Right lobe of liver (tissue), 4 donors: ENCODE measurements at regions not wholly inside any gene's neighbourhood (a gene's known extent, or its start where the extent isn't known, plus 50 kb on each side); places are given as distances from the start of the nearest gene placed in this dataset.

Source experiments
- POLR2A ChIP-seq: fragments of 450-650 bp; IDR thresholded peaks from one replicate; pipeline ENCODE4 v1.6.1; 2017; ENCODE audit warnings: antibody characterized with exemption, mild to moderate bottlenecking
- TF ChIP-seq, protein P1 (sequence below), 4 donors: fragments of 200-600 bp in 3 of 4; fragments of 450-650 bp in 1 of 4; IDR thresholded peaks; one replicate each; pipeline versions ENCODE4 v1.5.1 to v1.8.0; 2016 to 2022; ENCODE audit warnings: antibody characterized with exemption in 4 of 4, mild to moderate bottlenecking in 2 of 4
- donor health status: DM: no; HTN: no; CAD: no.
- donor health status: DM: no; HTN: no; CAD: no.
- donor health status: DM: no; HTN: yes; CAD: no.

DNA sequence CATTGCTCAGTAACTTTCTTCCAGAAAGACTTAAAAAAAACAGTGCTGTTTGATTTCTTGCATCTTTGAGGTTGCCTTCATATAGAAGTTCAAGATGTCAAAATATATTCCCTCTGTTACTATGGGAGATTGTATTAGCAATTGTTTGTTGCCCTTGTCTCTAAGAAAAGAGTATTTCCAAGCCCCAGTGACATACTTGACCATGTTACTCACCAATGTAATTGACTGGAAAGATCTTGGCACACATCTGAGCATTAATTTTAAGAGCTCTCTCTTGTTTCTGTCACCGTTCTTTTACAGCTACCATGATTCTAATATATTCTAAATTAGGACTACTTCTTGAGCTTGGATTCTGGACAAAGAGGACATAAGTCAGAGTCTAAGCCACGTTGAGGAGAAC, 902.7 kb upstream of the EPHA5 start:
- TF ChIP-seq, protein P1, sequence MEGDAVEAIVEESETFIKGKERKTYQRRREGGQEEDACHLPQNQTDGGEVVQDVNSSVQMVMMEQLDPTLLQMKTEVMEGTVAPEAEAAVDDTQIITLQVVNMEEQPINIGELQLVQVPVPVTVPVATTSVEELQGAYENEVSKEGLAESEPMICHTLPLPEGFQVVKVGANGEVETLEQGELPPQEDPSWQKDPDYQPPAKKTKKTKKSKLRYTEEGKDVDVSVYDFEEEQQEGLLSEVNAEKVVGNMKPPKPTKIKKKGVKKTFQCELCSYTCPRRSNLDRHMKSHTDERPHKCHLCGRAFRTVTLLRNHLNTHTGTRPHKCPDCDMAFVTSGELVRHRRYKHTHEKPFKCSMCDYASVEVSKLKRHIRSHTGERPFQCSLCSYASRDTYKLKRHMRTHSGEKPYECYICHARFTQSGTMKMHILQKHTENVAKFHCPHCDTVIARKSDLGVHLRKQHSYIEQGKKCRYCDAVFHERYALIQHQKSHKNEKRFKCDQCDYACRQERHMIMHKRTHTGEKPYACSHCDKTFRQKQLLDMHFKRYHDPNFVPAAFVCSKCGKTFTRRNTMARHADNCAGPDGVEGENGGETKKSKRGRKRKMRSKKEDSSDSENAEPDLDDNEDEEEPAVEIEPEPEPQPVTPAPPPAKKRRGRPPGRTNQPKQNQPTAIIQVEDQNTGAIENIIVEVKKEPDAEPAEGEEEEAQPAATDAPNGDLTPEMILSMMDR (IDR thresholded peaks at IDR 0.05): no peak
- no peak for TF ChIP-seq POLR2A
